SU-DHL-6 (cell line): ENCODE measurements at regions not wholly inside any gene's neighbourhood (a gene's known extent, or its start where the extent isn't known, plus 50 kb on each side); places are given as distances from the start of the nearest gene placed in this dataset.

Source experiments
- H2AFZ ChIP-seq: fragments of 200-600 bp; sonication (generic); 2 replicates; pipeline ENCODE4 v1.6.1; 2014; ENCODE audit warnings: low read depth, mild to moderate bottlenecking, moderate library complexity, mixed read lengths, antibody characterized with exemption, low read length; ENCODE audit not compliant: severe bottlenecking
- H3F3A ChIP-seq: fragments of 200-600 bp; shearing (Covaris generic); 2 replicates; pipeline ENCODE4 v1.6.0; 2016; ENCODE audit warnings: antibody characterized with exemption, mild to moderate bottlenecking; ENCODE audit not compliant: insufficient read depth
- H3K27ac ChIP-seq: fragments of 200-600 bp; sonication (generic); 2 replicates; pipeline ENCODE4 v1.5.1; 2016; ENCODE audit warnings: low read depth, mild to moderate bottlenecking, low read length, moderate library complexity, mixed read lengths
- H3K27me3 ChIP-seq: fragments of 200-600 bp; sonication (generic), shearing (Covaris generic); 2 replicates; pipeline ENCODE4 v1.6.0; 2014; ENCODE audit warnings: mild to moderate bottlenecking, low read length
- H3K36me3 ChIP-seq: fragments of 200-600 bp; sonication (generic); 2 replicates; pipeline ENCODE4 v1.6.1; 2014; ENCODE audit warnings: mild to moderate bottlenecking, low read length, mixed read lengths
- H3K4me2 ChIP-seq: fragments of 300-600, 200-600 bp; shearing (Covaris generic), sonication (generic); 2 replicates; pipeline ENCODE4 v1.6.0; 2014; ENCODE audit warnings: low read length, low read depth, mild to moderate bottlenecking; ENCODE audit not compliant: poor library complexity, severe bottlenecking
- H3K4me3 ChIP-seq: fragments of 200-600 bp; sonication (generic); 2 replicates; pipeline ENCODE4 v1.5.1; 2014; ENCODE audit warnings: antibody characterized with exemption, low read length, mild to moderate bottlenecking, mixed read lengths; ENCODE audit not compliant: insufficient read depth, poor library complexity, severe bottlenecking
- H3K79me2 ChIP-seq: fragments of 200-600 bp; sonication (generic); 2 replicates; pipeline ENCODE4 v1.6.1; 2014; ENCODE audit warnings: mild to moderate bottlenecking, low read length, moderate library complexity; ENCODE audit not compliant: insufficient read depth
- H3K9ac ChIP-seq: fragments of 200-600 bp; sonication (generic); 2 replicates; pipeline ENCODE4 v1.7.0; 2014; ENCODE audit warnings: mild to moderate bottlenecking, low read length
- H3K9me2 ChIP-seq: fragments of 200-600 bp; sonication (generic); replicated peaks from 2 replicates; pipeline ENCODE4 v1.6.1; 2014; ENCODE audit warnings: low read length; ENCODE audit not compliant: insufficient read depth
- H3K9me3 ChIP-seq: fragments of 200-600 bp; sonication (generic); 2 replicates; pipeline ENCODE4 v1.6.1; 2014; ENCODE audit warnings: low read length, mixed read lengths; ENCODE audit not compliant: insufficient read depth
- H4K20me1 ChIP-seq: fragments of 200-600 bp; sonication (generic); 2 replicates; pipeline ENCODE4 v1.6.1; 2014; ENCODE audit warnings: low read depth, mild to moderate bottlenecking, antibody characterized with exemption, low read length, moderate library complexity, mixed read lengths
- EZH2phosphoT487 ChIP-seq: fragments of 200-600 bp; sonication (generic), shearing (Covaris generic); conservative IDR thresholded peaks from 2 replicates; pipeline ENCODE4 v1.6.1; 2018; ENCODE audit warnings: mild to moderate bottlenecking, antibody characterized with exemption, low read length, moderate library complexity, mixed read lengths
- TF ChIP-seq, protein P1 (sequence below): fragments of 200-600 bp; sonication (generic); IDR thresholded peaks from one replicate; pipeline ENCODE4 v1.5.1; 2017; ENCODE audit warnings: antibody characterized with exemption, mild to moderate bottlenecking, low read length, moderate library complexity; ENCODE audit not compliant: insufficient read depth, poor library complexity, severe bottlenecking

DNA sequence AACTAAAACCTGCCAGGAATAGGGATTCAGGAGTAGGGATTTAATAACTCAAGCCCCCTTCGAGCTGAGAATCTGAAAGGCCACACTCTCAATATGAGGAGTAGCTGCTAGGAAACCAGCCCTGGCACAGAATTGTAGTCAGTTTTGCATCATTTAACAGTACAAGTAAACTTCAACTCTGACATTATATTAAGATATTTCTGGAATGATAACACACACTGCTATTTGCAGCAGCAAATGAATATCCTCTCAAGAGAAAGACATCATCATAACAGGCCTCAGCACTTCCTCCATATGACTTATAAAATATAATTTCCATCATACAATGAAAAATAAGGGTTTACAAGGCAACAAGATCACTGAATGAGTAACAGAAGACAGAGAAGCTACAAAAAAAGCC lies 138.2 kb upstream of the RFX3 start:
- Histone ChIP-seq H3K9ac (no peak overlapping the region), H3K27ac (no peak overlapping the region), H3F3A (no peaks in the 10 kb centered on the region), H3K9me3 (no peaks in the 10 kb centered on the region), H3K79me2 (no peaks in the 10 kb centered on the region), H3K9me2 (no peaks in the 10 kb centered on the region), H2AFZ (no peak overlapping the region), H3K4me2 (no peak overlapping the region), H3K36me3 (no peaks in the 10 kb centered on the region), H4K20me1 (no peaks in the 10 kb centered on the region), H3K27me3 (no peaks in the 10 kb centered on the region), H3K4me3 (no peak overlapping the region)
- TF ChIP-seq, protein P1, sequence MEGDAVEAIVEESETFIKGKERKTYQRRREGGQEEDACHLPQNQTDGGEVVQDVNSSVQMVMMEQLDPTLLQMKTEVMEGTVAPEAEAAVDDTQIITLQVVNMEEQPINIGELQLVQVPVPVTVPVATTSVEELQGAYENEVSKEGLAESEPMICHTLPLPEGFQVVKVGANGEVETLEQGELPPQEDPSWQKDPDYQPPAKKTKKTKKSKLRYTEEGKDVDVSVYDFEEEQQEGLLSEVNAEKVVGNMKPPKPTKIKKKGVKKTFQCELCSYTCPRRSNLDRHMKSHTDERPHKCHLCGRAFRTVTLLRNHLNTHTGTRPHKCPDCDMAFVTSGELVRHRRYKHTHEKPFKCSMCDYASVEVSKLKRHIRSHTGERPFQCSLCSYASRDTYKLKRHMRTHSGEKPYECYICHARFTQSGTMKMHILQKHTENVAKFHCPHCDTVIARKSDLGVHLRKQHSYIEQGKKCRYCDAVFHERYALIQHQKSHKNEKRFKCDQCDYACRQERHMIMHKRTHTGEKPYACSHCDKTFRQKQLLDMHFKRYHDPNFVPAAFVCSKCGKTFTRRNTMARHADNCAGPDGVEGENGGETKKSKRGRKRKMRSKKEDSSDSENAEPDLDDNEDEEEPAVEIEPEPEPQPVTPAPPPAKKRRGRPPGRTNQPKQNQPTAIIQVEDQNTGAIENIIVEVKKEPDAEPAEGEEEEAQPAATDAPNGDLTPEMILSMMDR, result no peak
- TF ChIP-seq EZH2phosphoT487, result no peak

DNA sequence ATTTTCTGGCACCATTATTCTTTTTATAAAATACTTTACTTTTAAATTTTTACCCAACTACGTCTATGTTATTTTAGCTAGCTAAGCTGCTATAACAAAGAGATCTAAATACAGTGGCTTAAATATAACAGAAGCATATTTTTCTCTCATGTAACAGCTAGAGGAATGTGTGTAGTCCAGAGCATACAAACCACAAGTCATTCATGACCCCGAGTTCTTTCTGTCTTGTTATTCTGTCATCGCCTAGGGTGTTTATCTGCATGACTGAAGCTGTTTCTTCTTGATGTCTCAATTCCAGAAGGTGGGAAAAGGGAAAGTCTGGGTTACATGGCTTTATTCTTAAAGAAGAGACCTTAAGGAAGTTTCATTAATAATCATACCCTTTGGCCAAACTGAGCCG lies 136.9 kb upstream of the RFX3 start:
- H3K9me2 ChIP-seq, result no peaks in the 10 kb centered on the region
- no peak overlapping the region for H2AFZ ChIP-seq
- no peak overlapping the region for H3K4me3 ChIP-seq
- no peaks in the 10 kb centered on the region for H4K20me1 ChIP-seq
- no peaks in the 10 kb centered on the region for H3K36me3 ChIP-seq
- no peaks in the 10 kb centered on the region for H3K79me2 ChIP-seq
- H3K9me3 ChIP-seq, result no peaks in the 10 kb centered on the region
- no peaks in the 10 kb centered on the region for H3K27me3 ChIP-seq
- H3K4me2 ChIP-seq, result no peak overlapping the region
- no peaks in the 10 kb centered on the region for H3F3A ChIP-seq
- TF ChIP-seq, protein P1, result no peak
- no peak for TF ChIP-seq EZH2phosphoT487
- H3K27ac ChIP-seq, result no peak overlapping the region
- H3K9ac ChIP-seq, result no peak overlapping the region

DNA sequence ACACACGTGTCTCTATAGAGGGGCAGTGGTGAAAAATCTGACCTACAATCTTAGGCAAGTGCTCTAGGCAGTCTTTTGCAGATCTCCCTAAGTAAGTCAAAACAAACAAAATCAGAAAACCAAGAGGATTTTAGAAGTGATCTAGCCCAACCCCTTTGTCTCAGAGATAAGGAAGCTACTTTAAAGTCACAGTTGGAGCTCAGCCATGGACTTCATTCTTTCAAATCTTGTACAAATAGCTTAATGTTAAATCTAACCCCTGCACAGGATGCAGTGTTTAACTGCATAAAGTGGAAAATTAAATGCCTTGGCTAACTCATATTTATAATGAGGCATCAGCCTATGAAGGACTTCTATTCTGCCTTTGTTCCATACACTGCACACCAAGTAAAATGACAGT lies 135.1 kb upstream of the RFX3 start:
- Histone ChIP-seq H3K9ac (no peak overlapping the region), H3K36me3 (no peaks in the 10 kb centered on the region), H3K9me2 (no peaks in the 10 kb centered on the region), H3K9me3 (no peaks in the 10 kb centered on the region), H3F3A (no peaks in the 10 kb centered on the region), H3K79me2 (no peaks in the 10 kb centered on the region), H3K27ac (no peak overlapping the region), H4K20me1 (no peaks in the 10 kb centered on the region), H2AFZ (no peak overlapping the region), H3K27me3 (no peaks in the 10 kb centered on the region), H3K4me3 (no peak overlapping the region), H3K4me2 (no peak overlapping the region)
- TF ChIP-seq EZH2phosphoT487, result no peak
- TF ChIP-seq, protein P1, result no peak

DNA sequence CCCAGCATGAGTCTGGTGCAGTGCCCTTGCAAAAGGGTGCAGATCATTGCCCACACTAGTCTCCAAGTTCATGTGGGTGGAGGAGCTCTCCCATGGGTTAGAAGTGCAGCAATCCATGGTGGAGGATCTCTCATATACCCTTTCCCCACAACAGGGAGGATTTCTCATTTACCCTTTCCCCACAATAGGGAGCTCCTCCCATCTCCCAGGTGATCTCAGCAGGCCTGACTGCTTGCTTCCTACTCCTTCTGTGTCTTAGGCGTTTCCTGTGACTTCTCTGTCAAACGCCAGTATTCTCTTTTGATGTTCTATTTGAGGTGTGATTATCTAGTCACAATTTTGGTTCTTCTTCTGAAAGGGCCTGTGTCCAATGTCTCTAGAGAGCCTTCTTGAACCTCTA lies 133.8 kb upstream of the RFX3 start:
- no peaks in the 10 kb centered on the region for H3K9me3 ChIP-seq
- no peaks in the 10 kb centered on the region for H3K9me2 ChIP-seq
- H3K9ac ChIP-seq, result no peak overlapping the region
- H2AFZ ChIP-seq, result no peak overlapping the region
- no peak overlapping the region for H3K4me2 ChIP-seq
- H3F3A ChIP-seq, result no peaks in the 10 kb centered on the region
- no peaks in the 10 kb centered on the region for H3K36me3 ChIP-seq
- TF ChIP-seq EZH2phosphoT487, result no peak
- TF ChIP-seq, protein P1, result no peak
- H4K20me1 ChIP-seq, result no peaks in the 10 kb centered on the region
- H3K27ac ChIP-seq, result no peak overlapping the region
- H3K27me3 ChIP-seq, result no peaks in the 10 kb centered on the region
- H3K79me2 ChIP-seq, result no peaks in the 10 kb centered on the region
- no peak overlapping the region for H3K4me3 ChIP-seq
